ENCODE measurements at regions not wholly inside any gene's neighbourhood (a gene's known extent, or its start where the extent isn't known, plus 50 kb on each side); places are given as distances from the start of the nearest gene placed in this dataset.

GRCh38 chr17:17405673-17406072 is 71.1 kb upstream of the MED9 start:
- H3K36me3 ChIP-seq (replicated peaks in 1 of 2; ENCODE audit: control insufficient read depth in 1 of 2, insufficient read depth in 2 of 2, low read length in 2 of 2), result no peaks in the 10 kb centered on the region
- ChIA-PET POLR2A (interaction anchor here (0.9 to 1.3 kb wide), 7 partner anchors 11 to 186 kb away, joined by 3 to 8 read pairs (median 4); partner anchors contain the start of genes PEMT and RASD1), CTCF (ENCODE audit: low intra/inter-chr PET ratio, low total read pairs) (no interaction called here)
- WGBS (ENCODE audit: low lambda C conversion rate), result 43% methylated on average over 1 of the region's 2 CpGs
- no peak overlapping the region for H3K9ac ChIP-seq (ENCODE audit: insufficient read depth, low read depth, low read length)
- no peaks in the 10 kb centered on the region for H3K9me3 ChIP-seq (ENCODE audit: low read length)
- in situ Hi-C loops (cut with HindIII; ENCODE audit: extremely low pct_ligation_motif_present, low pct_unique_long_range_greater_than_20kb), result no loop called here
- no peak overlapping the region for H3K27ac ChIP-seq (ENCODE audit: extremely low read length, insufficient read depth, low read length)
- ATAC-seq (no peak), FAIRE-seq (no peak), DNase-seq (ENCODE audit: low spot score) (no peak)
- H3K27me3 ChIP-seq (ENCODE audit: control insufficient read depth in 1 of 2, insufficient read depth in 2 of 2, low read length in 2 of 2), result no peaks in the 10 kb centered on the region; a peak in 1 of 5 replicates
- no TSS peak for BruUV-seq (replicated peaks)
- TF ChIP-seq HNRNPH1 (optimal IDR thresholded peaks at IDR 0.05; ENCODE audit: low read depth, low read length), result no peak
- no peak for TF ChIP-seq ZNF432 (CRISPR knock-in tag; IDR thresholded peaks at IDR 0.05; ENCODE audit: borderline replicate concordance)
- TF ChIP-seq, protein P1, sequence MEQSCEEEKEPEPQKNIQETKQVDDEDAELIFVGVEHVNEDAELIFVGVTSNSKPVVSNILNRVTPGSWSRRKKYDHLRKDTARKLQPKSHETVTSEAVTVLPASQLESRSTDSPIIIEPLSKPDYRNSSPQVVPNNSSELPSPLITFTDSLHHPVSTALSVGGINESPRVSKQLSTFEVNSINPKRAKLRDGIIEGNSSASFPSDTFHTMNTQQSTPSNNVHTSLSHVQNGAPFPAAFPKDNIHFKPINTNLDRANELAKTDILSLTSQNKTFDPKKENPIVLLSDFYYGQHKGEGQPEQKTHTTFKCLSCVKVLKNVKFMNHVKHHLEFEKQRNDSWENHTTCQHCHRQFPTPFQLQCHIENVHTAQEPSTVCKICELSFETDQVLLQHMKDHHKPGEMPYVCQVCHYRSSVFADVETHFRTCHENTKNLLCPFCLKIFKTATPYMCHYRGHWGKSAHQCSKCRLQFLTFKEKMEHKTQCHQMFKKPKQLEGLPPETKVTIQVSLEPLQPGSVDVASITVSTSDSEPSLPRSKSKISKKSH (CRISPR knock-in tag; IDR thresholded peaks at IDR 0.05; ENCODE audit: borderline replicate concordance), result no peak
- no peak for TF ChIP-seq MTERF4 (CRISPR knock-in tag; IDR thresholded peaks at IDR 0.05)
- TF ChIP-seq ZMAT3 (CRISPR knock-in tag; conservative IDR thresholded peaks at IDR 0.05), result no peak
- TF ChIP-seq, protein P2, sequence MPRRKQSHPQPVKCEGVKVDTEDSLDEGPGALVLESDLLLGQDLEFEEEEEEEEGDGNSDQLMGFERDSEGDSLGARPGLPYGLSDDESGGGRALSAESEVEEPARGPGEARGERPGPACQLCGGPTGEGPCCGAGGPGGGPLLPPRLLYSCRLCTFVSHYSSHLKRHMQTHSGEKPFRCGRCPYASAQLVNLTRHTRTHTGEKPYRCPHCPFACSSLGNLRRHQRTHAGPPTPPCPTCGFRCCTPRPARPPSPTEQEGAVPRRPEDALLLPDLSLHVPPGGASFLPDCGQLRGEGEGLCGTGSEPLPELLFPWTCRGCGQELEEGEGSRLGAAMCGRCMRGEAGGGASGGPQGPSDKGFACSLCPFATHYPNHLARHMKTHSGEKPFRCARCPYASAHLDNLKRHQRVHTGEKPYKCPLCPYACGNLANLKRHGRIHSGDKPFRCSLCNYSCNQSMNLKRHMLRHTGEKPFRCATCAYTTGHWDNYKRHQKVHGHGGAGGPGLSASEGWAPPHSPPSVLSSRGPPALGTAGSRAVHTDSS (CRISPR knock-in tag; conservative IDR thresholded peaks at IDR 0.05), result no peak
- TF ChIP-seq MAFK (conservative IDR thresholded peaks at IDR 0.05 in 1 of 2, IDR thresholded peaks at IDR 0.05 in 1 of 2; ENCODE audit: low read length in 2 of 2), result no peak
- TF ChIP-seq SYNCRIP (IDR thresholded peaks at IDR 0.05; ENCODE audit: insufficient read depth, low read depth, low read length), result no peak
- no peak for TF ChIP-seq BORCS8-MEF2B (CRISPR knock-in tag; IDR thresholded peaks at IDR 0.05)
- H3K4me2 ChIP-seq (ENCODE audit: low read depth, low read length), result peak overlapping the region; percentile 61; the same call in 1 of the 2 replicates
- H2AFZ ChIP-seq (ENCODE audit: low read length), result no peak overlapping the region
- peaks cover 58% of the 10 kb centered on the region for H3K4me1 ChIP-seq (ENCODE audit: insufficient read depth, low read length)
- no peaks in the 10 kb centered on the region for H4K20me1 ChIP-seq (ENCODE audit: insufficient read depth, low read length)
- intact Hi-C loops (cut with micrococcal nuclease; ENCODE audit: unreplicated experiment), result no loop called here
- no peaks in the 10 kb centered on the region for H3K79me2 ChIP-seq (ENCODE audit: insufficient read depth, low read length)
- no peak overlapping the region for H3K4me3 ChIP-seq (replicated peaks in 1 of 3; ENCODE audit: insufficient read depth in 1 of 3, low read depth in 2 of 3, low read length in 3 of 3)
